Activated gamma-delta T cell treated with Interleukin-2 at 50 U/mL for 16 hours (primary cell): ENCODE measurements at regions not wholly inside any gene's neighbourhood (a gene's known extent, or its start where the extent isn't known, plus 50 kb on each side); places are given as distances from the start of the nearest gene placed in this dataset.

Experiments used
- DNase-seq: peaks from one replicate; pipeline ENCODE4 v3.0.0-alpha.2; 2020

DNA sequence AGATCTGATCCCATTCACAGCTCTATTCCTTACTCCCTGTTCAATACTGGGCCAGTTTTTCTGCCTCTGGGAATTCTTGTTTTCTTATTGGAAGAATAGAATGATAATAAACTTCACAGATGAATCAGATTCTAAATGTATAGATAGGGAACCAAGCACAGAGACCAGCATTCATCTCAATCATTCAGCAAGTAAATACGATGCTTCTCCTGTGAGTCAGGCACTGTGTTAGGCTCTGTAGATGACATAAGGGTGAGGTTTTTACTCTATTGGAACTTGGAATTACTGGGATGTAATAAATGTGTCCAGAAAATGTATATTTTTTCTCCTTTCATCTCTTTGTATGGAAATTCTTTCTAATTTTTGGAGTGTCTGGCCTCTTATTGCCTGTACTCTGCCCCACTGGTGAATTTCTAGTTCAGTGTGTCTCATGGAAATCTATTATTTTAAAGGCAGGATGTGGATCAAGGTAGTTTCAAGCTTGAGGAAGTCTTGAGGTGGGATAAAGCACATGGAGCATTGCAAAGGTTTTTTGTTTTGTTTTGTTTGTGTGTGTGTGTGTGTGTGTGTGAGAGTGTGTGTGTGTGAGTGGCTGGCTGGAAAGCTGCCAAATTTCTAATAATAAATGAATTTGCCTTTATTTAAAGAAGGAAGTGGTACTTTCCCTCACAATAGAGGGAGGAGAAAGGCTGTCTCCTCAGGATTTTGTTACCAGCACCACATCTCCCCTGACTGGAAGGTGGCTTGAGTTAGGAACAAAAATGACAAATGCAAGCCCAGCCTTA is 117.9 kb upstream of the HS3ST1 start:
- no peak for DNase-seq

DNA sequence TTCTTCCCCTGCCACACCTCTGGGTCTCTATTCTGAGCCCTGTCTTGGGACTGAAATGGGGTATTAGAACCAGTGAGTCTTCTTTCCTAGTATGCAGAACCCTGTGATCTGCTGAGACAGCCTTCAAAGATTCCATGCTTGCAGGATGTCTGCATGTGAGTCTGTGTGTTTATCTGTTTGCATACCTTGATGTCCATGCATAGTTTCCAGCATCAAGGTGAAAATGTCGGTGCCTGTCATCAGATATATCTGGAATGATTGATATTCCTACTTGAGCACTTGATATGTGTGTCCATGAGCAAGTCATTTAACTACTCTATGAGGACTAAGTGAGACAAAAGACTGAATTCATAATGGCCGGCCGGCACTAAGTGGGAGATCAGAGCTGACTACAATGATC is 117.0 kb upstream of the HS3ST1 start:
- DNase-seq = no peak

DNA sequence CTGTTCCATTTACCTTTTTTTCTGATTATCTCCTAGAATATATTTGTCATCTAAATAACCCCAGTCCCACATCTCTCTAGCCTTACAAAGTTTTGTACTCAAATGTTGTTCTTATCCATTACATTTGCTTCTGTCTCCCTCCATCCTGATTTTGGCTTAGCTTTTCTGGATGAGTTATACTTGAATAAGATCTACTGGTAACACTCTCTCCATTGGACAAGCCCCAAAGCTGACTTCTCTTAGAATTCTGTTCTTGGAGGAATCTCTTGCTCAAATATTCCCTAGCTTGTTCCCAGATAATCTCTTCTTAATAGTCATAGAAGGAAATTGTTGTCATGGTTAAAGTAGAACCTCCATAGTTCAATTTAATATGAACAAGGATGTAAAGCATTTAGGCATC is 115.5 kb upstream of the HS3ST1 start:
- no peak for DNase-seq

DNA sequence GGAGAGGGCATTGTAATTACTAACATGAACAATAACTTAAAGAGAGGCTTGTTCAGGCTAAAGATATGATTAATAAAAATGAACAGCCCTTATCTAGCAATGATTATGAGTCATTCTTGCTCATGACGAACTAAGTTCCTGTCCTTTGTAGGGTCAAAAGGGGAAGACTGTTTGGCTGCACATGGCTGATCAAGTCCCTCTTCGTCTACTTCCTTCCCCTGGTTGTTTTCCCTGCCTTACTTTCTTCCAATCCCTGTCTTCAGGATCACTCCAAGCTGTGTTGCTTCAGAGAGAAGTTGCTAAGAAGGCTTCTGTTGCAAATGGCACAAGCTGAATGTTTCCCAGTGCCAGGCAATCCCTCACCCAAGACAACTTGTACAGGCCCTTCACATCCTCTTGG is 115.0 kb upstream of the HS3ST1 start:
- DNase-seq = no peak

DNA sequence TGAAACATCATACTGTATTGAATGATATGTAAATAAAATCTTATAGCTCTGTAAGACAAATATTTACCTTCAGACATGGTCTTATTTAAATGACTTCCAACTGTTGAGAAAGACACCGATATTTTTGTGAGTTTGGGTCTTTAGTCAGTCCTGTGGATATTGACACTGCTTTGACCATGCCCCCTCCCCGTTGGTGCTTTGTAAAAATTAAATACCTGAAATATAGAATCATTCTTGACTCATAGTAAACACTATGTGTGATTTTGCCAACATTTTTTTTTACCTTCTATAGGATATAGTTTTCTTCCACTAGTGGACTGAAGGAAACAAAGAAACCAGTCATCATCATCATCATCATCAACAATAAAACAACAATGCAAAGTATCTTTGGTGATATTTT is 114.3 kb upstream of the HS3ST1 start:
- no peak for DNase-seq

DNA sequence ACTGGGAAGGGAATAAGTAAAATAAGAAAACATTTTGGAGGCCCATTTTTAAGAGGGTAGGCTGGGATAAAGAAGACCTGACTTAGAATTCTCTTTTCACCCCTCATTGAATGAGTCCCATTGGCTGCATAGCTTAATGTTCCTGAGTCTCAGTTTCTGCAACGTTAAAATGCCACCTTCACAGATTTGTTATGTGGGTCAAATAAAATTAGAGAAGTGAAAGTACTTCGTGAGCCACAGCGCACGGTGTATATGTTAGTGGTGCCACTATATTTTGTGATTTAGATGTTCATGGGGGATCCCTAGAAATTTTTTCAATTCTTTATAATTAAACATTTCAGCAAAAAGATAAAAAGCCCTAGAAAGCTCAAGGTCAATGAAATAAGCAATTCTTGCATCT is 109.2 kb upstream of the HS3ST1 start:
- DNase-seq = no peak

DNA sequence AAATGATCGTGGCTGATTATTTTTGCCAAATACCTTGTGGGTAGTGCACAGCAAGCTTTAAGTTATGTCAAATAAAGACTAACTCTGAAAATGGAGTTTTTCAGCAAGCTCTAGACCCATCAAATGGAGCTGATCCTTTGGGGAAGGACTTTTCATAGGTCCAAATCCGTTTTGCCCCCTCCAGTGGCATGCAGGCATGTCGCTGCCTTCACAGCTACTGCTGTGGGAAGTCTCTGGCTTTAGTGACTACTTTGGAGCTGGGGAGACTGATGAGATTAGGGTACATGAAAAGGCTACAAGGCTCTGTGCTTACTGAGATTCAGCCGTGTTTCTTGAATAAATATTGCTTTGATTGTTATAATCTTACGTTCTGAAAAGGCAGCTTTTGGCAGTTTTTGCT is 106.6 kb upstream of the HS3ST1 start:
- no peak for DNase-seq

DNA sequence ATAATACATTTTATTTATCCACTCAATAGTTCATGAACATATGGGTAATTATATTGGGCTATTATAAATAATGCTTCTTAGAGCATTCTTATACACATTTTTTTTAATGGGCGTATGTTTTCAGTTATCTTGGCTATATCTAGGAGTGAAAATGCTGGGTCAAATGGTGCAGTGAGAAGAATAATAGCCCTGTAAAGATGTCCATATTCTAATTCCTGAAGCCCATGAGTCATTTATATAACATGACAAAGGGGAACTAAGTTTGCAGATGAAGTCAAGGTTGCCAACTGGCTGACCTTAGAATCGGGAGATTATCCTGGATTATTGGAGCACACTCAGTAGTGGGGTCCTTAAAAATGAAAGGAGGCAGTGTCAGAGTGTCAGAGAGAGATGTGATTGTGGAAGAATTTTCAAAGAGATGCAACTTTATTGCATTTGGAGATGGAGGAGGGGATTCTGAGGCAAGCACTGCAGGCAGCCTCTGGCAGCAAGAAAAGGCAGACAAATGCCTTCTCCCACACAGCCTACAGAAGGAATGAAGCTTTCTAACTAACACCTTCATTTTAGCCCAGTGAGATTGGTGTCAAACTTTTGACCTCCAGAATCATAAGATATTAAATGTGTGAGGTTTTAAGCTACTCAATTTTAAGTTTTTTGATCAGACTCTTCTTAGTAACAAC is 106.1 kb upstream of the HS3ST1 start:
- no peak for DNase-seq

DNA sequence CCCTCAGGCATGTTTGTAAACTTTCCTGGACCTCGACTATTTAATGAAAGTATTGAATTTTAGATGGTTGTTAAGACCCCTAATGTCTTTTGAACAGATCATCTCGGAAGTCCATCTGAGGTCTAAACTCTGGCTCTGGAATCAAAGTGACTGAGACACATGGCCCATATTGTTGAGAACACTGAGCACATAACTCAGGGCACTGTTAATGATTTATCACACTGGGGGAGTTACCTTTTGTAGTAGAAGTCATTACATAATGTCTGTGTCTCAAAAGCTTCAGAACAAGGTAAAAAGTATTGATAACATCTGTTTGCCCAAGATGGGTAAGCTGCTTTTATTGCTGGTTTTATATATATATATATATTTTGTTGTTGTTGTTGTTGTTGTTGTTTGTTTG is 103.4 kb upstream of the HS3ST1 start:
- no peak for DNase-seq

DNA sequence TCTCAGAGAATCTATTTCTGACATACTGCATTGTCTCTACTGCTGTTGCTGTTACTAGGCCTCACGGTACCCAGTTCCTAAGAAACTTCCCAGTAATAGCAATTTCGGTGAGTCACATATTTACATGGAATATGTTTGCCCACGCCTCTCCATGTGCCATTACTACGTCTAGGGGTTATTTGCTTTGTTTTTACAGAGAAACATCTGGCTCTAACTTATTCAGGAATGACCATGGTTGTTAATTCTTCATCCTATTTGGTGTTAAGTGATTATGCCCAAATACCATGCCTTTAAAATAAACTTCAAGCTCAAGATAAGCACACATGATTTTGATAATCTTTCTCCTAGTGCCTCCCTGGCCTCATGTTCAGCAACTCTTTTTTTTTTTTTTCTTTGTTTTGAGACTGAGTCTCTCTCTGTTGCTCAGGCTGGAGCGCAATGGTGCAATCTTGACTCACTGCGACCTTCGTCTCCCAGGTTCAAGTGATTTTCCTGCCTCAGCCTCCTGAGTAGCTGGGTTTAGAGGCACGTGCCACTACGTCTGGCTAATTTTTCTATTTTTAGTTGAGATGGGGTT is 101.0 kb upstream of the HS3ST1 start:
- DNase-seq = no peak

DNA sequence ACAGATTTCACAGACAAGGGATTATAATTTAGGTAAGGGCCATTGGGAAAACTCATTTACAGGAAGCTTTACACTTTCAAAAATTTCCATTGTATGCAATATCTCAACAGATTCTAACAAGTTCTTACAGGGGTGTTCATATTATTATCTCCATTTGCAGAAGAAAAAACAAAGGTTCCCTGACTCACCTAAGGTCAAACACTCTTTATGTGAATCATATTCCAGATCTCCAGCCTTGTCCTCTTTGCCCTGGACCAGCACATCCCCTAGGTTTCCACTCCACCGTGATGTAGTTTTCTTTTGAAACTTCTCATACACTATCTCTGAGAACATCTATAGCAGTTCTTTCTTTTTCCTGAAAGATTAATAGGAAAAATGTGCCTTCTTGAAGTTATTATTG is 96.4 kb upstream of the HS3ST1 start:
- DNase-seq = no peak

DNA sequence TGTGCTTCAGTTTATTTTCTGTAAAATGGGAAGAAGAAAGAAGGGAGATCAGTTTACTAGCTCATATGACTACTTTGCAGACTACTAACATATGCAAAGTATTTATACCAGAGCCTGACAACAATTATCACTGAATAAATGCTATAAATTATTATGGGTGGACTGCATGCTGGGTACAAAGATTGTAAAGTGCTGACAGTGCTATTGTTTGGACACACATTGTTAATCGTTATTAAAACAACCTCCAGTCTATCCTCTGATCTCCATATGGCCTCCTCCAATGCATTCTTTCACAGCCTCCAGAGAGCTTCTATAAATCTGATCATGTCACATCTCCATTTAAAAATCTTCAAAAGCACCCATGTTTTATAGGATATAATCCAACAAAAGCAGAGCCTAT is 90.1 kb upstream of the HS3ST1 start:
- DNase-seq = no peak

DNA sequence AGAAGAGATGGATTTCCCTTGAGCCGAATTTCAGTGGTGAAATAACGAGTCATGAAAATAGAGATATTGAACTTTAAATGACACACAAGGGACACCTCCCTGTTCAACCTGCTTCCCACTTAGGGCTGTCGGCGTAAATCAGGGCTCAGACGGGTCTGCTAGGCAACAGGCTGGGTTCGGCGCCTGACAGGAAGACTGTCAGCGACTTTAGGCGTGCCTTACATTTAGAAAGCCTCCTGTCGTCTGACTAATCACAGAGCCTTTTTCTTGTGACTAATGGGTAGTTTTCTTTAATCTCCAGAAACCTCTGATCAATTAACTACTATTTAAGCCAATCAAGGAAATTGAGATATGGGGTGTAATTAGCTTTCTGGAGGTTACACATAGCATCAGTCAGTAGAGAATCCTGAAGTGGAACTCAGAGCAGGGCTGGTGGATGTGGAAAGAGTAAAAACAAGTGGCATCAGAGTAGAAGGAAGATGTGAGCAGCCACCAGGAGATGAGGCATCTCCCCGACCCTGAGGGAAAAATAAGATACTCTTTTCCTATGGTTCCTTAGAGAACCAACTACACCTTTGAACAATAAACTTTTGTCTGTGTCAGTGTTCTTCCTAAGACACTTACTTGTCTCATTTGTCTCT is 86.2 kb upstream of the HS3ST1 start:
- DNase-seq = no peak

DNA sequence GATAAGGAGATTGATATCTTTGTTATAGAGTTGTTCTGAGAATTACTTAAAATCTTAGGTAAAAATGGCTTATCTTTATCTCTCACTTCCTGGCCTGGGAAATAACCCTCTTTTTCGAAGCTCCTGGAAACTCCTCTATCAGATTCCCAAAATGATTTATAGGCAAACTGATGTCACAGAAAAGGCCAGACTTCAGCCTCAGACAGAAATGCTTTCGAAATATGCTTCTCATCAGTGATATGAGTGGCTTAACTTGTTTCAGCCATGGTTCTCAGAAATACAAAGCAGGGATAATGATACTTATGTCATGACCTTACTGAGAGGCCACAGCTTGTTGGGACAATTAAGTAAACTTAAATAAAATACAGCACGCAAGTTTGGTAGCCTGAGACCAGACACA is 85.3 kb upstream of the HS3ST1 start:
- DNase-seq = no peak

DNA sequence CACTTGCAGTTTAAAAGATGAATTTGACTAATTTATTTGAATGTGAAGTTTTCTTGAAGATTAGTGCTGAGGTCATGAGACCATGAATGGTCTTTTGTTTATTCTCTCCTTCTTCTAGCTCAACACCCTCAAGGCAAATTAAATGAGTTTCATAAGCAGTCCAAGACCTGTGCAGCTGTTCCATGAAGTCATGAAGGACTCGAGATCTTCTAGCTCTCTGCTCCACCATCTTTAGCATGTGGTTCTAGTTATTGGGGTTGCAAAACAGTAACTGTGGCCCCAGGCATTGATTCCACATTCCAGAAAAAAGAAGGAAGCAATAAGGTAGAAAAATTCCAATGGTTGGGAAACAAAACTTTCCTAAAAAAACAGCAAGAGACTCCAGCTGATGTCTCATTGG is 84.2 kb upstream of the HS3ST1 start:
- DNase-seq = no peak

DNA sequence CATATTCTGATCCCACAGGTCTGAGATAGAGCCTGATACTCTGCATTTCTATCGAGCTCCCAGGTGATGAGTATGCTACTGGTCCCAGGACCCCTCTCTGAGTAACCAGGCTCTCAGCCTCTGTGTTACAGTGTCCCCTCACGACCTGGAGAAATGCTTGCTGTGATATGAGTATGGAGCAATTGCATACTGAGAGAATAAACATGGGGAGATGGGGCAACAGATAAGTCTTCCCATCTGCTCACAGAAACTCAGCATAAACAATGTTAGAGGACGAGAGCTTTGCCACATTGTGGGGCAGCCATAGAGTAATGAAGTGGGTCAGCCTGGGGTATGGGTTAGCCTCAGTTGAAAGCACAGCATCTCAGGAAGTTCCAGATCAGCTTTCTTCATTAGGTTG is 82.6 kb upstream of the HS3ST1 start:
- no peak for DNase-seq

DNA sequence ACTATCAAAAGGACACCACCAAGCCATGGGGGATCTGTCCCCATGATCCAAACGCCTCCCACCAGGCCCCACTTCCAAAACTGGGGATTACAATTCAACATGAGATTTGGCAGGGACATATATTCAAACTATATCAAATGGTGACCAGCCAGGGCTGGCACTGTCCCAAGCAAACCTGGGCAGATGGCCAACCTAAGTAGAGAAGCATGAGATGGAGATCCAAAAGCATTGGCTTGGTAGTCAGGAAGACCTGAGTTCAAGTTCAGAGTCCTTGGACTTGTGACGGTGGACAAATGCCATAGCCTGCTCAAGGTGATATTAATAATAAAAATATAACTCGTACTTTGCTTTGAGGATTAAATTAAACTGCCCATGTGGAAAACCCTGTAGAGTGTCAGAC is 79.2 kb upstream of the HS3ST1 start:
- no peak for DNase-seq

DNA sequence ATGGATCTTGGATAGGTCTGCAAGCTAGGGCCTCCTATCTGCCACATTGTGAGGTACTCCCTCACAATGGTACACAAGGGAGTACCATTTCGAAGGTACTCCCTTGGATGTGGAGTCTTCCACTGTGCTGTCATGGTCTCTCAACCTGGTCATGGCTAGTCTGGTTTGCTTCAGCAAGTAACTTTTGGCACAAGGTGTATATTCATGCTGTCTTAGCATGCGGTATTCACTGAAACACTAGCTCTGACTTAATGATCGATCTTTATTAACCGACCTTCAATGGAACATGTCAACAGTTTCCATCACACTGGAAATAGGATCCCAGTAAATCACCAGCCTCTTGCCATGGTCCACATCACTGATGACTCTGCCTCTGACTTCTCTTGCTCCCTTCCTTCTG is 77.5 kb upstream of the HS3ST1 start:
- no peak for DNase-seq

DNA sequence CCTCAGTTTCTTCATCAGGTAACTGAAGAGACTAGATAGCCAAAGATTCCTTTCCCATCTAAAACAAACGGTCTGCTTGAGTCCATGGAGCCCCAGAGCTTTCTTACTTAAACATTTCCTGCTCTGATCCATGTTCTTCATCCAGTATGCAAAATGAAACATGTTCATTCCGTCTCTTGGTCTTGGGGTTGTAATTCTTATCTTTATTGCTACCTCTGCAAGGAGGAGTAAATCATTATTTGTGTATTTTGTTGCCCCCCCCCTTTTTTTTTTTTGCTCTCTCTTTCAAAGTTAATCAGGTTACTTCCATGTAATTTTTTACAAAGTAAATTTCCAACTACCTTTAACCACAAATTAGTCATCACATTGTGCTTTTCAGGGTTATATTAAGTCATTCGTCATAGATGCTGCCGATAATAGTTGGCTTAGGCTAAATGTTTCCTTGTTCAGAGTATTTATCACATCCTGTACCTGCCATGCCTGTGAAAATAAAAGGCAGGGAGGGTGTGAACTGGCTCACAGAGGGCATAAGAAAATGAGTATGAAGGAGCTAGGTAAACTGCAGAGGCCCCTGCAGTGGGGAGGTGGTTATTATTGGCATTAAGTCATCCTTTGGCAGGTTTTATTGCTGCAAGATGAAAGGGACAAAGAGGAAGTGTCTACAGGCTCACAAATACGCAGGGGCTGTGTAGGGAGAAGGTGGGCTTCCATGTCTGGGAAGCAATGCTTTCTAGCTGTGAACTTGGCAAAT is 76.7 kb upstream of the HS3ST1 start:
- no peak for DNase-seq

DNA sequence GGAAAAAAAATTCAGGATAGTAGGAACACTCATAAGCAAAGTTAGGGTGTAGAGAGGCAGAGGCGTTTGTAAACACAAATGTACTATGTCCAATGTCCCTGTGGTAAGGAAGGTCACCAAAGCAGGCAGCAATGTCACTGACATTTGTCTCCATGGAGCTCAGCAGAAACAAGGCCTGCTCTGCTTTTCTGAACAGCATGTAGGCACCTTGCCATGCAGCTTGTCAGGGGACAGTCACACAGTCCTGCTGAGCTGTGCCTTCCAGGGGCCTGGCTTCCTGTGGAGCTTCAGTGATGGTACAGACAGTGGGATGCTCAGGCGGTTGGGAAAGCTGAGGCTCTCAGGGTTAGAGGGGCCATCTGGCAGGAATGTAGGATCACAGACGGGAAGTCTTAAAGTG is 74.5 kb upstream of the HS3ST1 start:
- DNase-seq = no peak

DNA sequence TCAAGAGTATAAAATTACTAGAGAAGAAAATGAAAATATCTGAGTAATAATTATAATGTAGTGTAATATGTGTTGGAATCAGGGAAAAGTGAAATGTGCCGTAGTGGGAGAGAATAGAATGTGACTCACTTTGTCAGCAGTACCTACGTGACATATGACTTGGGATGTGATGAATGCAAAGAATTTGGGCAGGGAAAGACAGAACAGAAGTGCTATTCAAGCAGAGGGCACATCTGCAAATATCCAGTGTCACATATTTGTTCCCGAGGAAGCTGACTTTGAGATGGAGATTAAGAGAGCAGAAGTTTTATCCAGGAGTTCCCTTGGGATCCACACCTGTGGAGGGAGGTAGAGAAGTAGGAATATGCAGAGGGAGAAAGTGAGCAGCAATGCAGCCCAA is 69.3 kb upstream of the HS3ST1 start:
- DNase-seq = no peak

DNA sequence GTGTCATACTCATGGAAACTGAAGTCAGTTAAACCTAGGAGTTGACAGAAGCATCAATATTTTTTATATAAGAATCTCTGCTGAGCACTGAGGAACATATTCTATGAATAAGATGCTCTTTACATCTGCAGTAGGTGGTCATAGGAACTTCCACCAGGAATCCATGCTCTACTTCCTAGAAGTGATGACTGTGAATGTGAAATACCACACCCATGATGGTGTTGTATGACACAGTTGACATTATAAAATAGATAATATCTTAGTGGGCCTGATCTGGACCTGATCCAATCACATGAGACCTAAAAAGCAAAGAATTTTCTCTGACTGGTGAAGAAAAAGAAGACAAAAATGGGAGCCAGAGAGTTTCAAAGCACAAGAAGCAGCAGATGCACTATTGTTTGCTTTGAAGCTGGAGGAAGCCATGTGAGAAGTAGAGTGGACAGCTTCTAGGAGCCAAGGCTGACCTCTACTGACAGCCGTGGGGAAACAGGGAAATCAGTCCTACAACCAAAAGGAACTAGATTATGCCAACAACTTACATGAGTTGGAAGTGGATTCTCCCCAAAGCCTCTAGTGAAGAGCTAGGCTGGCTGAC is 68.6 kb upstream of the HS3ST1 start:
- DNase-seq = no peak

DNA sequence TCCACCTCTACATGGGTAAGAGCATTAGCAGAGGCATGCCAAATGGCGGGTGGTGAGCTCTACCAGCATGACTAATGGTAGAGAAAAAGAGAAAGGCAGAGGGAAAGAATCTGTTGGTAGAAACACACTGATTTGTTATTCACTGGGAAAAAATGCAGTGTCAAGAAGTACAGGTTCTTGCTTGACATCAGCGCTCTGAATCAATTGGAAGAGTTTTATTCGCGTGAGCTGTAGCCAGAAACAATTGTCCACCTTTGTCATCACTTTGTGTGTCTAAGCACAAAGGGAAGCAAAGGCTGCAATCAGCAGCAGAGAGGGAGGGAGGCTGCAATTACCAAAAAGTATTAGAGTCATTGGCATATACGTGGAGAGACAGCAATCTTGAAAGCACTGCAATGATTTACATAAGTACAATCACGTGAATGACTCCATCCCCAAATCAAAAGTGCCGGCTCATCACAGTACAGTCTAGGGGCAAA is 67.7 kb upstream of the HS3ST1 start:
- no peak for DNase-seq
